ENCODE measurements at regions not wholly inside any gene's neighbourhood (a gene's known extent, or its start where the extent isn't known, plus 50 kb on each side); places are given as distances from the start of the nearest gene placed in this dataset.
"Not testable (repeated sequence)": the region's sequence is repeated elsewhere in the genome, so short reads cannot be mapped to it uniquely, and the experiment has no call there.

DNA sequence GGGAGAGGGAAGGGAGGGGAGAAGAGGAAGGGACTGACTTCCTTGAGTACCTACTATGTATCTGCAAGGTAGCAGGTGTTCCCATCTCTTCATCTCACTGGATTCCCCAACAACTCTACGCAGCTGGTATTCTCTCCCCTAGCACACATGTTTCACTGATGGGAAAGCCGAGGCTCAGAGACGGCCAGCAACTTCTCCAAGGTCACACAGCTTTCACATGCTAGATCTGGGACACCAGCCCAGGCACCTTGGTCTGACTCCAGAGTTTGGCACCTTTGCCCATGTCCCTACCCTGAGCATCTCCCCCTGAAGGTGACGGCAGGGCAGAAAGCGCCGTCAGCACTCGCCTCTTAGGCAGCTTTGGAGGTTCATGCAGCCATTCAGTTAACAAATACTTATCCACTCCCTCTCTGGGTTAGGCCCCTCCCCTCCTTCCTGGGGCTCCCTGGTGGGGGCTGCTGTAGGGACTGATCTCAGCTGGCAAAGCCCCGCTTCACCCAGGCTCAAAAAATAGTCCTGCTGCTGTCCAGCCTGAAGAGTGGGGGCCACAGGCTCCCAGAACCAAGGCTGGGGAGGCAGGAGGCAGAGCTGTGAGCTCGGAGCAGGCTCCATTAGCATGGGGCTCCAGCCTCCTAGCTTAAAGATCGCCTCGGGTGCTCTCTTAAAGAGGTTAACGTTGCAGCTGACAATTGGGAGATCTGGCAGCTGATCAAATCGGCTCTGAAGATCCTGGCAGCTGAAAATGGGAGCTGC, 79.4 kb downstream of the IGLL1 start:
- no peak for DNase-seq (ENCODE audit: low read depth)

DNA sequence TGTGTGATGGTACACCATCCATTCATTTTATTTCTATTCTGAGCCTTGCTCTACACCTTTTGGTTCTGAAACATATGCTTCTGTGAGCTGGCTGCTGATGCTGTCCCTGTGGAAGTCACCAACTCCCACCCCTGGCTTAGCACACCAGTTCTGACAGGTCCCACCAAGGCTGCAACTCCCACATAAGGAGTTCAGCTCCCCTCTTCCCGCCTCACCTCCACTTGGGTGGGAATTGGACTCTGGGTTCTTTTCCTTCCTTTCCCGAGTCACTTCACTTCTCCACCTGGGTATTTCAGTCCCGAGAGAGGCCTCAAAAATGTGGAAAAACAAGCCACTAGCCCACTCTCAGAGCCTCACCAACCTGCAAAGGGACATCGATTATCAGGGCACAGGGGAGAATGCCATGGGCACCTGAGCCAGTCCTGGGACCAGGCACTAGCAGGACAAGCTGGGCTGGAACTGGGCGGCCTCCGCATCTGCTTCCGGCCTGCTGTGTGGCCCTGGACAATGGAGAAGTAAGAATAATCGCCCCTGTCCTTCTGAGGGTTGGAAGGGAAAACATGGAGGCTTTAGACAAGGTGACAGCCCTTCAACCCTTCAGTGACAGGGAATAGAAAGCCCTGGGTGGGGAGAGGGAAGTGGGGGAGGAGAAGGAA, 80.1 kb downstream of the IGLL1 start:
- DNase-seq (ENCODE audit: low read depth) = no peak

DNA sequence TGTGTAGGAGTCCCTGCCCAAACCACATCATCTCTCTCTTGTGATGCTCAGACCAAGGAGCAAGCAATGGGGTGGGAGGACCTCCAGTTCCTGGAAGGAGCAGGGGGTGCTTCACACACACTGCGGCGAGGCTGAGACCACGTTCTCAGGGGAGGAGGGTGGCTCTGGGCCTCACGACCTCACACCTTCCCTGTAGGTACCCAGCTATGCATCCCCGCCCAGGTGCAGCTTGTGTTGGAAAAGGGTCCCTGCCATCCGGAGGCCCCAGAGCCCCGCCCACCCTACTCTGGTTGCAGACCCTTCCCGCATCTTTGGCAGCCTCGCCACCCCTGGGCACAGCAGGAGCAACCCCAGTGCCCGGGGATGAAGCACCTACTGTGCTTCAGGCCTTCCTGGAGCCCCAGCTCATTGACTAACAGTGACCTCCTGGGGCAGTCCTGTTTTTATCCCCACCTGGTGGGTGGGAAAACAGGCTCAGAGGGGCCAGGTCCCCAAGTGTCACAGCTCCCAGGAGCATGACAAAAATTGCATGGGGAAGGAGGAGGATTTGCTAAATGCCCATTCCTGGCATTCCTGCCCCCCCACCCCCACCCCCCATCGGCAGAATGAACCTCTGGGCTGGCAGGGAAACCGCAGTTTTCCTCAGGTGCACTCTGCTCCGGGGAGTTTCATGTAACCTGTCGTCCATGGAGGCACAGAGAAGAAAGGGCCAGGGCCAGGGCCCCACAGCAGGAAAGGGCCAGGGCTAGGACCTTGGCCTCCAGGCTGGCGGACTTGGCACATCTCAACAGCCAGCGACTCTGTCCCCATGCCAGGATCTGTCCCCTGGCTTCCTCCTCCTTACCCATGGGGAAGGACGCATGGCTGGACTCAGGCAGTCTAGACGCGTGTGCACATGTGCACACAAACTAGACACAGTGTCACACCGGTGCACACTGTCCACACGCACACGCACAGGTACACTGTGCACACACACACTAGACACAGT, 81.0 kb downstream of the IGLL1 start:
- DNase-seq (ENCODE audit: low read depth) = no peak

DNA sequence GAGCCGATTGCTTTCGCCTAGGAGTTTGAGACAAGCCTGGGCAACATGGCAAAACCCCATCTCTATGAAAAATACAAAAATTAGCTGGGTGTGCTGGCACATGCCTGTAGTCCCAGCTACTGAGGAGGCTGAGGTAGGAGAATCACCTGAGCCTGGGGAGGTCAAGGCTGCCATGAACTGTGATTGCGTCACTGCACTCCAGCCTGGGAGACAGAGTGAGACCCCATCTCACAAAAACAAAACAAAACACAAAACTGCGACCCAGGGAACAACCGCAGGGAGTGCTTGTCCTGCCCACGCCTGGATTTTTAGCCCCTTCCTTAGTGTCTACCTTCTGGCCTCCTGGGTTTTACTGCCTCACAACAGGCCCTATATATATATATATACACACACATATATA, 82.2 kb downstream of the IGLL1 start:
- not testable (repeated sequence) for DNase-seq (ENCODE audit: low read depth)

DNA sequence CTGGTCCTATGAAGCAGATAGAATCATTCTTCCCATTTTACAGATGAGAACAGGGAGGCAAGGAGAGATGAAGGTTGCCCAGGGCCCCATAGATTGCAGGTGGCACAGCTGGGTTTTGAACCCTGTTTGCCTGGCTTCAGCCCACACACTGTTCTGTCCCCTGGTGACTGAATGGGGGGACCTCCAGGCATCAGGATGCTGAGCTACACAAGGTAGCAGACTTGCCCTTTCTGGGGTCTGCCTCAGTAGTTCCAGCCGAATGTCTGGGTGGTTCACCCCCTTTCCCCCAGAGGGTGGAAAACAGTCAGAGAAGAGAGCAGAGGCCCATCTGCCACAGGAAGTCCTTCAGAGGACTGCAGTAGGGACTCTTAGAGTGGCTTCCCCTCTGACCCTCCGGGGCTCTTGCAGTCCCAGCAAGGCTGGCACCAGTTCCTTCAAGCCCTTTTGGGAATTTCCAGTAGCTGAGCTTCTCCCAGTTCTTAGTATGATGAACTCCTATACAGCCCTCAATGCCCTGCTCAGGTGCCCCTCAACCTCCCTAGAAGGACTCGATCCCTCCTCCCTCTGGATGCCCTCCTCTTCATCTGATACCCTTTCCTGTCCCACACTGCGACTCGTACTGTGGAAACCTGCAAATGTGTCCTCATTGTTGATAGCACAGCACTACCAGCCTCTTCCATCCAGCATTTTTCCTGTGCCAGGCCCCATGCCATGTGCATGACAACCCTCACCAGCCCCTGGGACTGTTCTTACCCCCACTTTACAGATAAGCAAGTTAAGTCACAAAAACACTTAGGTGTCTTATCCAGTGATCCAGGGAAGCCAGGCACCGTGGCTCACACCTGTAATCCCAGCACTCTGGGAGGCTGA, 82.8 kb downstream of the IGLL1 start:
- no peak for DNase-seq (ENCODE audit: low read depth)

DNA sequence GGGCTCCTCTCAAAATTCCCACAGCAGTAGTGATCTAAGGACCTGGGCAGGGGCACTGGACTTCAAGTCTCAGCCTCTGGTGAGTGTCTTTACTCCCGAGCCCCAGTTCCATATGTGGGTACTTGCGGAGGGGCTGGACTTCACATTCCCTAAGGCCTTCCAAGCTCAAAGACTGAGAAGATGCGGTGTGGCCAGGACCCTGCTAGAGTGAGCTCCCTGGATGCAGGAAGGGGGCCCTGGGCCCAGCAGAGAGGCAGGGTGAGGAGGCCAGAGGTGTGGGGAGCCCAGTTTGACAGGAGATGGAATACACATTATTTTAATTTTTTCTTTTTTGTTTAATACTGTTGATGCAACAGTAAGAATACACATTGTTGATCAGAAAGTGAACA, 83.7 kb downstream of the IGLL1 start:
- no peak for DNase-seq (ENCODE audit: low read depth)

DNA sequence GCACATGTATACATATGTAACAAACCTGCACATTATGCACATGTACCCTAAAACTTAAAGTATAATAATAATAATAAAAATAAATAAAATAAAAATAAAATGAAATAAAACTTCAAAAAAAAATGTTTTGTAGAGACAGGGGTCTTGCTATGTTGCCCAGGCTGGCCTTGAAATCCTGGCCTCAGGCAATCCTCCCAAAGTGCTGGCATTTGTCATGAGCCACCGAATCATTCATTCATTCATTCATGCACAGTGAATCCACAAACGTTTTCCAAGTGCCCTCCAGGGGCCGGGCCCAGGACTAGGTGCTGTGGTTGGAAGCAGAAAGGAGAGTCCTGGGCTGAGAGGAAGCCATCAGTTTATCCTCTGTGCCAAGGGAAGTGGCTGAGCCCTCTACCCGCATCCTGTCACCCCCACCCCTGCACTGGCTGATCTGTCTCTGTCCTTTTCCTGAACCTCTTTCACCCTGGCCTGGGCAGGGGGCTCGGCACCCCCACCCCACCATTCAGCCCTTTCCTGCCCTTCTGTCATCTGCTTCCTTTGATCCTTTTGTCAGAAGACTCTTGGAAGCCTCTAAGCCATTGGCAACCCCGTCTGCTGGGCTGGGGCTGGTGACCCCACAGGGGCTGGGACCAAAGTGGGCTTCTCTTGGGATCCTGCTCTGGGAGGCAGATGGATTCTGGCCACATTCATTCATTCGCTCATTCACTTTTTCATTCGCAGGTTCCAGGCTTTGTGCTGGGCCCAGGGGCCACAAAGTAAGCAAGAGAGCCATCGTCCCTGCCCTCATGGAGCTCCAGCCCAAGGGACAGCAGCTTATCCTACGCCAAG, 84.3 kb downstream of the IGLL1 start:
- no peak for DNase-seq (ENCODE audit: low read depth)

DNA sequence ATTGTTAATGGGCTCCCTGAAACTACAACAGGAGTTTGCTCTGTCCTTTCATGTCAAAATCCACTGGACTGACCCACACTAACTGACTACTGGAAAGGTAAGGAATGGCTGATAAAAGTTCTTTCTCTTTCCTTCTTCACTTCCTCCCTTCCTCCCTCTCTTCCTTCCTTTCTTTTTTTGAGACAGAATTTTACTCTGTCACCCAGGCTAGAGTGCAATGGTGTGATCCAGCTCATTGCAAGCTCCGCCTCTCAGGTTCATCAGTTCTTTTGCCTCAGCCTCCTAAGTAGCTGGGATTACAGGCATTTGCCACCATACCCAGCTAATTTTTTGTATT, 85.2 kb downstream of the IGLL1 start:
- DNase-seq (ENCODE audit: low read depth) = no peak

DNA sequence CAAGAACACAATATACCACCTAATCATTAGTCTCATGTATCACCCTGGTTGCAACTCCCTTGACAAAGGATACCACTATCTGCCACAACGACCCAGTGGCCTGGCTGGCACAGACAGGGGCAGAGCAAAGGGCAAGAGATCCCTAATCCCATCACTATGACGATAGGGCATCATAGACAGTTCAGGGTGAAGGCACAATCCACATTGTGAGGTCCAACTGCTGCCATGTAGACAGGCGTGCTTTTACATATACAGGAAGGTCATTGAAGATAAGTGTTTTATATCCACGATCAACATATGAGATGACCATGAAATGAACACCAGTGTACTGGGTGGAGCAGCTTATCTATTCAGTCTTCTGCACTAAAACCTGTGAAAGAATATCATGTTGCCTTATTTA, 94.6 kb downstream of the IGLL1 start:
- no peak for DNase-seq (ENCODE audit: low read depth)

DNA sequence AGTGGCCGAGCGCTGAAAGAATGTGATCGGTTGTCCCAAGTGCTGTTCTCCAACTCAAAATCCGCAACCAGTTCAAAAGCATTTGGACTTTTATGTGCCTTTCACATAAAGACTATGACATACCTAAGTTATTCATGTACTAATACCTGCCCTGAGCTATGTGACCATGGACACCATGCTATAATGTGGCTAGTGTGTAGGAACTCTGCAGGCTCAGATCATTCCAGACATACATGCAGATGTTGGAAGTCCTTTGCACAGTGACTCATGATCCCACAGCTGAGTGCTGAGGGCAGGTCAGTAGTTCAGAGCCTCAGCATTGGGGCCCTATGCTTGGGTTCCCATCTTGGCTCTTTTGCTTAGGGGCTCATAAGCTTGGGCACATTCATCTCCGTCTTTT, 95.4 kb downstream of the IGLL1 start:
- DNase-seq (ENCODE audit: low read depth) = no peak

DNA sequence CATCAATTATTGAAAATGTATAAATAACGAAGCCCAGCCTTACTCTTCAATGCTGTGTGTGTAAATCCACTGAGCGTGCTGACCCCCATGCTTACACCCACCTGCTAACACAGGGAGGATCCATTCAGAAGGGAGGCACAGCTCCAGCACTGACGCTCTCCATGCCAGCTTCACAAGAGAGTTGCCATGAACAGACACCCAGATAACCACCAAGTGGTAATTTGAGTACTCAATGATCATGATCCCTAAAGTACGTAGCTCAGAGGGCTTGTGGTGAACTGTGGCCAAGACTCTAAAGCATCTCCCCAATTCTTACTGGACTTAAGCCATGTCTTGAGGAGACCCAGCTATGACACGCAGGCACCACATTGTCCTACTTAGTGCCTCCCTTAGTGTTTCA, 98.7 kb downstream of the IGLL1 start:
- DNase-seq (ENCODE audit: low read depth) = no peak

DNA sequence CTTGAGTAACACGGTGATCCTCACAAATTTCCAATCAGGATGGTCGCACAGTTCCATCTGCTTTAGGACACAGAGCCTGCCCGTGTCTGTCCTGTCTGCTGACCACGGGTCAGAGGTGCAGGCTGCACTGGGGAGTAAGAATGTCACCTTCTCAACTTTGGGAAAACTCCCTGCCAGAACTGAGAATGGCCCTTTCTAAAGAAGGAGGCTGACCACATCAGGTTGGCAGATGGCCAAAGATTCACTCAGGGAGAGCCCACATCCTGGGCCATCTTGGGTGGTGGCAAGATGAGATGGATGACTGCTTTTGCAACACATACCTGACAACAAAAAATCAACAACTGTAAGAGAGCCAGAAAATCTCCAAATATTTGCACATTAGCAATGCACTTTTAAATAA, 101.9 kb downstream of the IGLL1 start:
- no peak for DNase-seq (ENCODE audit: low read depth)

DNA sequence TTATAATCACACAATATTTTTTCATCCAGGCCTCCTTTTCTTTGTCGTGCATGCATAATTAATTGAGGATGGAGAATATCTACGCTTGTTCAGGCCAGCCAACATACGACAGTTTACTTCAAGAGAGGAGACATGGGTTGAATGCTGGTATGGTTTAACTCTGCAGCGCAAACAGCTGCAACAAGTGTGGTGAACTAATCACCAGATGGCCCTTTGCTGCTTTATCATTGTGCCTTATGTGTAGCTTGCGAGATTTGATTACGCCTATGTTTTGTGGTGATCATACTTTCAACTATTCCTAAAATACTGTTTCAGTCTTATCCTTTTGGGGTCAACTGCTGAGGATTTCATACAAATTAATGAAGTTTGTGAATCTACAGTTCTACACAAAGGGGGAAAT, 105.6 kb downstream of the IGLL1 start:
- not testable (repeated sequence) for DNase-seq (ENCODE audit: low read depth)

DNA sequence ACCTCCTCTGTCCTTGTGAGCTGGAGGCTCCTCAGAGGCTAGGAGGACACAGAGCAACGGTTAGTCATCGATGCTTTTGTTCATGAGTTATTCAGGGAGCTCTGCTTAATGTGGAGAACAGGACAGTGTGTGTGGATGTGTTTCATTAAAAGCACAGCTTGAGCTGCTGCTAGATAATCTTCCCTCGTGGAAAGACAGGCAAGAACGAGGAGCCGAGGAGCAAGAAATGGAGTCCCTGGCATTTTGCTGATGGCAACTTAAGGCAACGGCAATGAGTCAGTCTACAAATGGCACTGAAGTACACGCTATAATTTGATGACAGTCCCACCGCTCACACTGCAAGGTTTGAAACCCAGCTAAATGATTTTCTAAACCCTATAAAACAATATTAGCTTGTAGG, 106.2 kb downstream of the IGLL1 start:
- DNase-seq (ENCODE audit: low read depth) = no peak

DNA sequence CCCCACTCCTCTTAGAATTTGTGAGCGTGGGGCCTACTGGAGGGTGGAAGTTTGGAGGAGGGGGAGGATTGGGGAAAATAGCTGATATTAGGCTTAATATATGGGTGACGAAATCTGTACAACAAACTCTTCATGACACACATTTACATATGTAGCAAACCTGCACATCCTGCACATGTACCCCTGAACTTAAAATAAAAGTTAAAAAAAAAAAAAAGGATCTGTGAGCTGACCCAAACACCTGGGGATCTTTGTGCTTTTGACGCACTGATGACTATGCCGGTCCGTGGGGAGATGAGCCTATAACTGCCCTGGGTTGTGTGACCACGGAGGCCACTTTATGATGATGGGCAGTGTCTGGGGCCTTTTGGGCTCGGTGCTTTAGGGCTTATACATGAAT, 107.7 kb downstream of the IGLL1 start:
- DNase-seq (ENCODE audit: low read depth) = not testable (repeated sequence)

DNA sequence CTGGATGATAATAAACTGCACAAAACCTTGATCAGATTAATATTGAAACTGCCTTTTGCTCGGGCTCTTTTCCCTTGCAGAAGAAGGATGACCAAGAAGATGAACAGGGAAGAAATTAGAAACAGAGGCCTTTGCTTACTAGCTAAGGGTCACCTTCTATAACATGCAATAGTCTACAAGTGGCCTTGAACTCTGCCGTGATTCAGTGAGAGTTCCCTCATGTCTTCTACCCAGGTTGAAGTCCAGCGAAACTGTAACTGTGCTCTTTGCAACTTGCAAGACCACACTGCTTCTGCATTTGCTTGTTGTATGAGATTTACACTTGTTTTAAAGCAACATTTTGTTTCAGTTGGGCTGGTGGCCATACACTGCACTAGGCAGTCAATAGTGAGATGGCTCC, 108.4 kb downstream of the IGLL1 start:
- no peak for DNase-seq (ENCODE audit: low read depth)

DNA sequence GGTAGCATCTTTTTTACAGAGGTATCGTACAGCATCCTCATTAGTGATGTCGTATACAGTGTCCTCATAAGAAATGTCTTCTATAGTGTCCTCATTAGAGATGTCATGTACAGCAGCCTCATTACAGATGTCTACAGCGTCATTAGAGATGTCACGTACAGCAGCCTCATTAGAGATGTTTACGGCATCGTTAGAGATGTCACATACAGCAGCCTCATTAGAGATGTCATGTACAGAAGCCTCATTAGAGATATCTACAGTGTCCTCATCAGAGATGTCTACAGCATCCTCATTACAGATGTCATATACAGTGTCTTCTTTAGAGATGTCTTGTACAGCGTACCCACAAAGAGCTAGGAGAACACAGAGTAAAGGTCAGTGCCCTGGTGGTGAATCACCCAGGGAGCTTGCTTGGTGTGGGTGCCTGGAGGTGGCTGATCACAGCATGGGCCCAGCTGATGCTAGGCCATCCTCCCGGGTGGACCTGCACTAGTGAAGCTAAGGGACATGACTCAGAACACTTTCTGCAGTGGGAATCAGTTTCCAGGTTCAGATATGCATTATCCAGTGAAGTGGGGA, 109.2 kb downstream of the IGLL1 start:
- no peak for DNase-seq (ENCODE audit: low read depth)

DNA sequence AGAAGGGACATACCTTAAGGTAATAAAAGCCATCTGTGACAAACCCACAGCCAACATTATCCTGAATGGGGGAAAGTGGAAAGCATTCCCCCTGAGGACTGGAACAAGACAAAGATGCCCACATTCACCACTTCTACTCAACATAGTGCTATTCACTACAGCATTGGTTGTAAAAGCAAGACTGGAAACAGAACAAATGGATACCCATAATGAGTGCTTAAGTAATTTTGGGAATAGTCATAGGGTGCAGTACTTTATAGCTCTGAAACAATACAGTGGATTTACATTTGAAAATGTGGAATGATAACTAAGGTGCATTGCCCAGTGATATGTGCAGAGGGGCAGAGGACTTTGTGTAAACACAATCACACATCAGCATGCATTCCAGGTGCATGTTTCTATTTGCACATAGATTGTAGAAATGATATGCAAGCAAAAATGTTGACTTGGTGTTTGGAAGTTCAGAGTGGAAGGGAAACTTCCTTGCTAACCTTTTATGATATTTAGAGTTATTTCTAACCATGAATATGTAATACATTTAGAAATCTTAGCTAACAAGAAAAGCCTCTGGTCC, 112.3 kb downstream of the IGLL1 start:
- no peak for DNase-seq (ENCODE audit: low read depth)

DNA sequence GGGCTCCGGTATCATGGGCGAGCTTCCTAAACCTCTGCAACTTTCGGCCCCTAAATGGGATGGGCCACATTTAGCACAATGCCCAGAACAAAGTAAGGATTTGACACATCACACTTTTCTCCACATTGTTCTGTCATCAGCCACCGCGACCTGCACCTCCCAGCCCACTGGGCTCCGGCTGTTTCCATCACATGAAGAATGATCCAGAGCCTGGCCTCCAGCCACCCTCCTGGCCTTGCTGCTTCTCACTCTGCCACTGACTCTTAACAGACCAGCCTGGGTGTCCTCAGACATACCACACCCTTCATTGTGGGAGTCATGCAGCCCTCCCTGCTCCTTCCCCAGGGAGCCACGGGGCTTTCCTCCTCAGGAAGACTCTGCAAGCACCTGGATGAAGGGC, 113.7 kb downstream of the IGLL1 start:
- DNase-seq (ENCODE audit: low read depth) = no peak

DNA sequence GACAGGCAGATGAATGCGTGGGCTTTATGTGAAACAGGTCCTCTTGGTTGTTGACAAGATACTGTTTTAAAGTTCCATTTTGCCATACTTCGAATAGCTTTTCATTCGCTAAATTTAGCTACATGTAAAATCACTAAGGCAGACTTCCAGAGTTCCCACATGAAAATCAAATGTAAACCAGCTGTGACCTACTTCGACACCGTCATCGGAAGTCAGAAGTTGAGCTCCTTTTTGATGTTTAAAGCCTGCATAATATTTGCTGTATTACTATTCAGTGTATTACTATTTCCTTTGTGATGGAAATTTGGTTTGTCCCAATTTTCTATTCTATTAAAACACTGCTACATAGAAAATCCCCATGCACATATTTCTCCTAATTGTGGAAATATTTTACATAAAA, 115.3 kb downstream of the IGLL1 start:
- not testable (repeated sequence) for DNase-seq (ENCODE audit: low read depth)
